GM19372 (cell line): ENCODE measurements at regions not wholly inside any gene's neighbourhood (a gene's known extent, or its start where the extent isn't known, plus 50 kb on each side); places are given as distances from the start of the nearest gene placed in this dataset.

Experiments used
- ATAC-seq: cut with Tn5 transposase; IDR thresholded peaks from one replicate; pipeline ENCODE4 v1.9.1; 2021; ENCODE audit warnings: mild to moderate bottlenecking, low read depth, moderate library complexity; ENCODE audit not compliant: unreplicated experiment

- ATAC-seq, result no peak
These were observed 1254.4 kb downstream of the PCDH7 start for GRCh38 chr4:31974490-31975002.

GRCh38 chr4:31979988-31980387 is 1259.8 kb downstream of the PCDH7 start:
- no peak for ATAC-seq

GRCh38 chr4:31983246-31983645 is 1263.1 kb downstream of the PCDH7 start:
- no peak for ATAC-seq

DNA sequence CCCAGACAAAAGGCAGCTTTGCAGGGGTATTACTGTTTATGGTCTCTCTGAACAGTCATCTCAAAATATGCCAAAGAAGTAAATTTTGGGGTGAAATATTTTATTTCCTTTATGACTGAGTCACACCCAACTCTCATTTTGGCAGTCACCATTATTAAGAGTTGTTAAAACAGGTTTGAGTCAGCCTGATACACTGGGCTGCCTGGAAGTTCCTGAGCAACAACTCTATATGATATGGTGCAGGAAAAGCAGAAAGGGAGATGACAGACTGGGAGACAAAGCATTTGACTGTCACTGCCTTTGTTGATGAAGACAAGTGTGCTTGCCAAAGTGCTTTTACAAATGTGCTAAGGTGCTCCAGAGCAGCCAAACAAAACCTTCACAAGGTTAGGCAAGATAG is 1263.5 kb downstream of the PCDH7 start:
- no peak for ATAC-seq

DNA sequence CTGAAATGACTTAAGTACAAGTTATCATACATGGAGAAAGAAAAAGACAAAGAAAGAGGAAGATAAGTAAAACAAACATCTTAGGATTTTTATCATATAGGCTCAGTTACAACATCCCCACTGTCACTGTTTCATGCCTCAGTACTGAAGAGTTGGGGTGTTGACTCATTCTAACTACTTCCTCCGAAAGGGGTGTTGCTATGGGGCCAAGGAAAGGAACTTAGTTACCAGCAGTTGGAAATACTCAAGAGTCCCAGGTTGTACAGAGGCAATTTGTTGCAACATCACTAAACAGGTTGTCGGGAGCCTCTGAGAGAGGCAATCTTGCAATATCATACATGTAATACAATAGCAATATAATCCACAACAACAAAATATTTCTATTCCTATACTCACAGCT is 1264.7 kb downstream of the PCDH7 start:
- no peak for ATAC-seq

- no peak for ATAC-seq
These were observed 1276.1 kb downstream of the PCDH7 start for GRCh38 chr4:31995943-31996901.

DNA sequence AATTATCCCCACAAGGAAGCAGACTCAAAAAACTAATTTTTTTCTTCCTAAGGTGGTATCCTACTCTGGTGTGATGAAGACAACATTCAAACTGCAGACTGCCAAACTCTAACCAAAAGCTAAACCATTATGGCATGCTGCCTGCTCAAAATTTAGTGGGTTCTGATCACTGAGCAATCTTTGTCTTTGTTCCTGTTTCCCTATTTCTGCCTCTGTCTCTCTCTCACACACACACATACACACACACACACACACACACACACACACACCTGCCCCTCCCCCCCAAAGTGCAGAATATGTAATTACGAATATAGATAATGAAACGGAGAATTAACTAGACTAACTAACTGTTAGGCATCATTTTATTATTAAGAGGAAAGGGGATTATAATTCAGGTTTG is 1278.6 kb downstream of the PCDH7 start:
- ATAC-seq, result no peak

DNA sequence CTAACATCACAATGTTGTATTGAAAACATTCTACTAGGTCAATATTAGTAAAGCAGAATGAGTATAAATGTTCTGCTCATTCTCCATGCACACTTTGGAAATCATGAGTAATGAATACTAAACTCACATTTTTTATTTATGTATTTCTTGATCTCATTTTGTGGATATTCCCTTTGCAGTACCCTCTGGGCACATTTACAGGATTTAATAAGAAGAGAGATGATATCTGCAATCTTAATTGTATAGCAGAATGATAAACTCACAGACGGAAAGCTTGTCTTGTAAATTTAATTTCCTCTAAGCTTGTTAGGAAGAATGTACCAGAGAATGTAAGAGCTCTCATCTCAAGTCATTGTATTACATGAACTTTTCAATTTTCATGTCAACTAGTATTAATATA is 1279.7 kb downstream of the PCDH7 start:
- no peak for ATAC-seq

- ATAC-seq, result no peak
These were observed 1280.8 kb downstream of the PCDH7 start for GRCh38 chr4:32000846-32001488.

GRCh38 chr4:32002037-32002747 is 1282.0 kb downstream of the PCDH7 start:
- no peak for ATAC-seq

DNA sequence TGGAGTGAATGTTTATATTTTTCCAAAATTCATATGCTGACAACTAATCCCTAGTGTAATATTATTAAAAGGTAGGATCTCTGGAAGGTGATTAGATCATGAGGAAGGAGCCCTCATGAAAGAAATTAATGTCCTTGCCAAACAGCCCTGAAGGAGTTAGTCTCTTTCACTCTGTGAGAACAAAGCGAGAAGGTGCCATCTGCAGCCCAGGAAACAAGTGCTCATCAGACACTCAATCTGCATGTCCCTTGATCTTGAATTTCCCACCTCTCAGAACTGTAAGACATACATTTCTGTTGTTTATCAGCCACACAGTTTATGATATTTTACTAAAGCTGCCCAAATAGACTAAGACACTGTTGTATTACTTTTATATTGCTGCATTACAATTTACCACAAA is 1283.4 kb downstream of the PCDH7 start:
- no peak for ATAC-seq

DNA sequence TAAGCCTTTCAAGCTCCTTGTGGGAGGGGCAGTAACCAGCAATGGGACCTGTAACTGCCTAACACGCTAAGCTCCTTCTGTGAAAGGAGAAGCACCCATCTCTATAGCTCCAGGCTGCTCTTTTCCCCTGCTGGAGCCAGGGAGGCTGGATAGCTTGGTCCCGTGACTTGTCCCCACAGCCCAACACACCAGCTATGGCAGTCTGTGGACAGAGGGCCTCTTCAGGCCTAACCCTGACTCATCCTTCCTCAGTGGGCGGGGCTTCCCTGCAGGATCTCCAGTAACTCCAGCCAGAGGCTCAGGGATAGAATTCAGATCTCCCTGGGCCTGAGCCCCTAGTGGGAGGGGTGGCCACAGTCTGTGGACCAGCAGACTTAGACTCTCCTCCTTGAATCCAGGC is 1290.1 kb downstream of the PCDH7 start:
- ATAC-seq, result no peak

DNA sequence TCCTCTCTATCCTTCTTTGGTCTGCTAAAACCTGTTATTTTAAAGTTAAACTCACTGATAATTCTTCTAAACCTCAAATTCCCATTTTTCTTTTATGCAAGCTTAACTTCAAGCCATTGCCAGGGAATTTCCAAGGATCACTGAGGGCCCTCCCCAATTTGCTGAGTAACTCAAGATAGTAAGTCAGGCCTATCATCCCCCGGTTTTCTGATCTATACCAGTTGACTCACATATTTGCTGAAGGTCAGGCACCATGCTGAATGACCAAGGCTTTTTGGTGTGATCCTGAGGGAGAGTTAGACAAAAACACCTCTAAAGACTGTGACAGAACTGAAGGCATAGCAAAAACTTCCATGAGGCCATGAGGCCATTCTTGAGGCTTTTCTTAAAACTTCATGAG is 1301.9 kb downstream of the PCDH7 start:
- ATAC-seq, result no peak

DNA sequence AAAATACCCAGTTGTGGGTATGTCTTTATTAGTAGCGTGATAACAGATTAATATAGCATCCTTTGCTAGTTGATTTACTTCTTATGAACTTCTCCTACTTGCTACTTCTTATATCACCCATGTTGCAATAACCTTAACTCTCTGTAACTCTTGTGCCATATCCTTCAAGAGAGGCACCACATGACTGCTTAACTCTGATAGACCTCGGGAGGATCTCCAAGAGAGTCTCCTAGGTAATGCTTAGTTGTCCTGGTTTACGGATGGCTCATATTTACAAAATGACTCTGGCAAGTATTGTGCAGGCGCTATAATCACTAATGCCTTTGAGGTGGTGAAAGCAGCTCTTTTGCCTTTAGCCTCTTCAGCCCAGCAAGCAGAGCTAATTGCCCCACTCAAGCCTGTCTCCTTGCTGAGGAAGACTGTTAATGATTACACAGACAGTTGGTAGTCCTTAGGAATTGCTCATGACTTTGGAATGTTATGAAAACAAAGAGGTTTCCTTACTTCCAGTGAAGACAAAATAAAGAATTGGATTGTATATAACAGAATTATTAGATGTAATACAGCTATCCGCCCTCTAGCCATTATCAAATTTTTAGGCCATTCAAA is 1305.8 kb downstream of the PCDH7 start:
- no peak for ATAC-seq

GRCh38 chr4:32030406-32030805 is 1310.2 kb downstream of the PCDH7 start:
- ATAC-seq, result no peak

DNA sequence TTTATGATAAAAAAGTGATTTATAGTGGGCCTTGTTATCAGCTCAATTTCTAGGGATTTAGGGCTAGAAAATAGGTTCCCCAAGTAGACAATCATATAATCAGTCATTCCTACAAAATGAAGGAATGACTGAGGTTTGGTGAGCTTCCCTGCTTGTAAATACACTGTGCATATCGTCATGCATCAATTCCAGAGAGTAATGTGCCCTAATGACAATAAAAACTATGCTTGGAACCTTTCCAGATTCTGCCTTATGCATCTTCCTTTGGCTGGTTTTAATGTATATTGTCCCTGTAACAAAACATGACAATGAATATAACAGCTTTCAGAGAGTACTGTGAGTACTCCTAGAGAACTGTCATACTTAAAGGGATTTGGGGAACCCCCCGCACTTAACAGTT is 1310.9 kb downstream of the PCDH7 start:
- ATAC-seq, result no peak

- no peak for ATAC-seq
These were observed 1312.0 kb downstream of the PCDH7 start for GRCh38 chr4:32032136-32032672.

- no peak for ATAC-seq
These were observed 1317.2 kb downstream of the PCDH7 start for GRCh38 chr4:32037399-32037798.

DNA sequence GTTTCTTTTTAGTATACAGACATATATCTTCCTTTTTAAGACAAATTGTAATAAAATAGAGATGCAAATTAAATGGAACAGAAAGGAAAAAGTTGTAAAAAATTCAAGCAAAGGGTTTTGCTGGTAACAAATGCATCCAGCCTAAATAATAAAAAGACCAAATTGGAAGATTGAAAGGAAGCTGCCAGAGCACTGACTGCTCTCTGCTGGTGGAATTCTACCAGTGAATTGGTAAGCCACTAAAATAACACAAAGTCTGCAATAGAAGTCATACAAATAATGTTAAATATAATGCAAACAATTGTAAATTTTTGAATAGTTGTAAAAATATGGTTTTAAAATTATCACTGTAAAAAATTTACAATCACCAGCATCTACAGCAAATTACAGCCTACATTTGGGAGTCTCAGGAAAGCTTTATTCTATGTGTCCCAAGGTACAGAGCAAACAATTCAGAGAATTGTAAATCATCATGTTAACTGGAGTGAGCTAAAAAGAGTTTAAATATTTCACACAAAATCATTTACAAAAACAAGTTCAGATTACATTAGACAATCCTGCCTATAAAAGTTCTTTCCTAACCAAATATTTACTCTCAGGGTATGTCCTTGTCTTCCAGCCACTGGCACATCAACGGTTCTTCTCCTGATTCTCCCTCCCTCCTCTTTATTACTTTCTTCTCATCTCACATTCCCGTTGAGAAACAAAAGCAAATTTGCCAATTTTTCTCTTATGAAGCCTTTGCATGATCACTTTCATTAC is 1322.5 kb downstream of the PCDH7 start:
- ATAC-seq, result no peak

DNA sequence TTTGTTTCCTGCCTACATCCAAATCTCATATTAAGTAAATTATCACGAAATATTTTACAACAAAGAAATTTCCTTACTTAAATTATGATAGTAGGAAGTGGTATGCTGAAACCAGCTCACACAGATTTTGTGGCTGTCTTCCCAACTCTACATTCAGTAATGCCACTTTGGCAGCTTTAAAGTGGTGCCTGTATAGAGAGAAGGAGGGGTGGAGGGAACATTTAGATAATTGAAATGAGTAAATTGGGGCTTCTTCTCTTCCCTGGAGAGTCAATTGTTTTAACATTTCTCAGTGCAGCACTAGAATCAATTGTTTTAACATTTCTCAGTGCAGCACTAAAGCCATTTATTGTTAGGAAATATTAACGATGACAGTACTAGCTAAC is 1323.1 kb downstream of the PCDH7 start:
- ATAC-seq, result no peak
